ENCODE measurements at regions not wholly inside any gene's neighbourhood (a gene's known extent, or its start where the extent isn't known, plus 50 kb on each side); places are given as distances from the start of the nearest gene placed in this dataset.
A peak's percentile ranks its signal among the peaks of the same experiment; 100 is the strongest.

GRCh38 chr21:26784974-26785373 is 60.2 kb downstream of the ADAMTS1 start:
- no peak for FAIRE-seq

- FAIRE-seq: no peak
These were observed 61.6 kb downstream of the ADAMTS1 start for GRCh38 chr21:26783466-26784195.

- FAIRE-seq: no peak
These were observed 62.5 kb downstream of the ADAMTS1 start for GRCh38 chr21:26782747-26783146.

GRCh38 chr21:26782331-26782730 is 62.9 kb downstream of the ADAMTS1 start:
- FAIRE-seq: no peak

GRCh38 chr21:26781331-26781730 is 63.9 kb downstream of the ADAMTS1 start:
- no peak for FAIRE-seq

GRCh38 chr21:26777166-26777565 is 68.0 kb downstream of the ADAMTS1 start:
- no peak for FAIRE-seq

GRCh38 chr21:26776310-26777021 is 68.7 kb downstream of the ADAMTS1 start:
- no peak for FAIRE-seq

- FAIRE-seq: no peak
These were observed 72.2 kb downstream of the ADAMTS1 start for GRCh38 chr21:26773058-26773457.

GRCh38 chr21:26769613-26770188 is 75.5 kb downstream of the ADAMTS1 start:
- peak; percentile 92 for FAIRE-seq

- no peak for FAIRE-seq
These were observed 78.3 kb downstream of the ADAMTS1 start for GRCh38 chr21:26766826-26767325.

GRCh38 chr21:26761174-26761915 is 83.9 kb downstream of the ADAMTS1 start:
- no peak for FAIRE-seq

- no peak for FAIRE-seq
These were observed 85.5 kb downstream of the ADAMTS1 start for GRCh38 chr21:26759731-26760130.

- no peak for FAIRE-seq
These were observed 86.9 kb downstream of the ADAMTS1 start for GRCh38 chr21:26758083-26758880.

- no peak for FAIRE-seq
These were observed 88.6 kb downstream of the ADAMTS1 start for GRCh38 chr21:26756491-26757159.

GRCh38 chr21:26754853-26755252 is 90.4 kb downstream of the ADAMTS1 start:
- FAIRE-seq: no peak

GRCh38 chr21:26753822-26754221 is 91.4 kb downstream of the ADAMTS1 start:
- no peak for FAIRE-seq

GRCh38 chr21:26752849-26753248 is 92.4 kb downstream of the ADAMTS1 start:
- no peak for FAIRE-seq

GRCh38 chr21:26751305-26751704 is 93.9 kb downstream of the ADAMTS1 start:
- FAIRE-seq: no peak

- no peak for FAIRE-seq
These were observed 97.1 kb downstream of the ADAMTS1 start for GRCh38 chr21:26748066-26748465.

GRCh38 chr21:26747216-26747615 is 98.0 kb downstream of the ADAMTS1 start:
- FAIRE-seq: no peak

- FAIRE-seq: no peak
These were observed 101.7 kb downstream of the ADAMTS1 start for GRCh38 chr21:26743524-26743923.

GRCh38 chr21:26739189-26739588 is 106.0 kb downstream of the ADAMTS1 start:
- FAIRE-seq: no peak

Data from TTC549 (cell line).